DND-41 (cell line): ENCODE measurements at regions not wholly inside any gene's neighbourhood (a gene's known extent, or its start where the extent isn't known, plus 50 kb on each side); places are given as distances from the start of the nearest gene placed in this dataset.

ENCODE experiments used
- ATAC-seq: fragments of 200-7000 bp; cut with Tn5 transposase; 3 replicates; pipeline ENCODE4 v1.9.1; 2021; ENCODE audit warnings: low read depth; ENCODE audit not compliant: insufficient read depth
- DNase-seq: peaks from one replicate; pipeline ENCODE4 v3.0.0-alpha.2; 2020
- H2AFZ ChIP-seq: 2 replicates; pipeline ENCODE4 v1.6.0; 2012; ENCODE audit warnings: low read depth, low read length
- H3K27ac ChIP-seq: 2 replicates; pipeline ENCODE4 v1.5.1; 2012; ENCODE audit warnings: low read length, inconsistent platforms
- H3K27me3 ChIP-seq: fragments of 200-600 bp; sonication (generic); 2 replicates; pipeline ENCODE4 v1.6.0; 2012; ENCODE audit warnings: low read length, mild to moderate bottlenecking, inconsistent platforms; ENCODE audit not compliant: insufficient read depth, poor library complexity
- H3K36me3 ChIP-seq: 2 replicates; pipeline ENCODE4 v1.5.1; 2012; ENCODE audit warnings: low read length, inconsistent platforms; ENCODE audit not compliant: insufficient read depth
- H3K4me1 ChIP-seq: 2 replicates; pipeline ENCODE4 v1.5.1; 2012; ENCODE audit warnings: mild to moderate bottlenecking, low read length; ENCODE audit not compliant: insufficient read depth
- H3K4me2 ChIP-seq: 2 replicates; pipeline ENCODE4 v1.6.0; 2012; ENCODE audit warnings: mild to moderate bottlenecking, moderate library complexity, low read length, inconsistent platforms; ENCODE audit not compliant: insufficient read depth
- H3K4me3 ChIP-seq, 2 experiments: fragments of 200-600 bp in 1 of 2; shearing (Covaris generic) in 1 of 2; 2 replicates each; pipeline ENCODE4 v1.5.1; 2012 to 2016; ENCODE audit warnings: inconsistent platforms in 2 of 2, low read length in 2 of 2, mild to moderate bottlenecking in 2 of 2, low read depth in 1 of 2, moderate library complexity in 1 of 2
- H3K79me2 ChIP-seq: 2 replicates; pipeline ENCODE4 v1.6.0; 2012; ENCODE audit warnings: low read length, inconsistent platforms; ENCODE audit not compliant: insufficient read depth
- H3K9ac ChIP-seq: 2 replicates; pipeline ENCODE4 v1.6.0; 2012; ENCODE audit warnings: low read depth, mild to moderate bottlenecking, inconsistent platforms, low read length, moderate library complexity
- H3K9me3 ChIP-seq: 2 replicates; pipeline ENCODE4 v1.5.1; 2012; ENCODE audit warnings: low read length, moderate library complexity, mild to moderate bottlenecking, inconsistent platforms; ENCODE audit not compliant: insufficient read depth, severe bottlenecking
- H4K20me1 ChIP-seq: 2 replicates; pipeline ENCODE4 v1.6.0; 2012; ENCODE audit warnings: low read length; ENCODE audit not compliant: insufficient read depth
- CTCF ChIP-seq: IDR thresholded peaks from 2 replicates; pipeline ENCODE4 v1.5.1; 2012; ENCODE audit warnings: borderline replicate concordance, low read length, moderate library complexity, mild to moderate bottlenecking; ENCODE audit not compliant: poor library complexity, severe bottlenecking; ENCODE audit errors: extremely low read depth
- EZH2 ChIP-seq: IDR thresholded peaks from 3 replicates; pipeline ENCODE4 v1.6.1; 2012; ENCODE audit warnings: borderline replicate concordance, low read depth, mild to moderate bottlenecking, moderate library complexity, low read length, inconsistent platforms; ENCODE audit not compliant: severe bottlenecking

GRCh38 chr4:57199267-57199666 lies 89.1 kb upstream of the IGFBP7 start:
- H3K9ac ChIP-seq = no peak overlapping the region
- no peak for DNase-seq
- no peaks in the 10 kb centered on the region for H3K36me3 ChIP-seq
- no peak overlapping the region for H3K4me3 ChIP-seq
- no peaks in the 10 kb centered on the region for H3K79me2 ChIP-seq
- no peak for ATAC-seq
- no peak overlapping the region for H3K4me2 ChIP-seq
- no peak overlapping the region for H3K27ac ChIP-seq
- no peaks in the 10 kb centered on the region for H4K20me1 ChIP-seq
- no peaks in the 10 kb centered on the region for H3K27me3 ChIP-seq
- TF ChIP-seq EZH2 (no peak), CTCF (no peak)
- no peaks in the 10 kb centered on the region for H3K9me3 ChIP-seq
- H3K4me1 ChIP-seq = no peaks in the 10 kb centered on the region
- H2AFZ ChIP-seq = no peak overlapping the region

- Histone ChIP-seq H3K27me3 (no peaks in the 10 kb centered on the region), H3K4me2 (no peak overlapping the region), H4K20me1 (no peaks in the 10 kb centered on the region), H3K9me3 (no peaks in the 10 kb centered on the region), H3K79me2 (no peaks in the 10 kb centered on the region), H3K9ac (no peak overlapping the region), H3K36me3 (no peaks in the 10 kb centered on the region), H3K4me3 (no peak overlapping the region), H3K27ac (no peak overlapping the region), H3K4me1 (no peaks in the 10 kb centered on the region), H2AFZ (no peak overlapping the region)
- ATAC-seq (no peak), DNase-seq (no peak)
- TF ChIP-seq EZH2 (no peak), CTCF (no peak)
Measured at GRCh38 chr4:57195622-57196021, 85.4 kb upstream of the IGFBP7 start.

GRCh38 chr4:57194068-57194611 lies 84.0 kb upstream of the IGFBP7 start:
- Histone ChIP-seq H2AFZ (no peak overlapping the region), H3K36me3 (no peaks in the 10 kb centered on the region), H3K9me3 (no peaks in the 10 kb centered on the region), H3K9ac (no peak overlapping the region), H4K20me1 (no peaks in the 10 kb centered on the region), H3K4me2 (no peak overlapping the region), H3K79me2 (no peaks in the 10 kb centered on the region), H3K4me3 (no peak overlapping the region), H3K27ac (no peak overlapping the region), H3K4me1 (no peaks in the 10 kb centered on the region), H3K27me3 (no peaks in the 10 kb centered on the region)
- DNase-seq (no peak), ATAC-seq (no peak)
- TF ChIP-seq CTCF = no peak
- no peak for TF ChIP-seq EZH2
